Endodermal cell (in vitro differentiated cells): ENCODE measurements at regions not wholly inside any gene's neighbourhood (a gene's known extent, or its start where the extent isn't known, plus 50 kb on each side); places are given as distances from the start of the nearest gene placed in this dataset.
"Not testable (repeated sequence)": the region's sequence is repeated elsewhere in the genome, so short reads cannot be mapped to it uniquely, and the experiment has no call there.

ENCODE experiments used
- DNase-seq: peaks from one replicate; pipeline ENCODE4 v3.0.0-alpha.2; 2017
- H3K27ac ChIP-seq: 2 replicates; pipeline ENCODE4 v1.5.1; 2013; ENCODE audit warnings: mild to moderate bottlenecking, low read depth, low read length, moderate library complexity
- H3K27me3 ChIP-seq: 2 replicates; pipeline ENCODE4 v1.6.1; 2013; ENCODE audit warnings: mild to moderate bottlenecking, low read length, moderate library complexity; ENCODE audit not compliant: insufficient read depth, control insufficient read depth, poor library complexity, severe bottlenecking
- H3K36me3 ChIP-seq: 2 replicates; pipeline ENCODE4 v1.7.0; 2013; ENCODE audit warnings: mild to moderate bottlenecking, low read length, moderate library complexity; ENCODE audit not compliant: control insufficient read depth, insufficient read depth
- H3K4me1 ChIP-seq: one replicate; pipeline ENCODE4 v1.7.0; 2013; ENCODE audit warnings: low read length; ENCODE audit not compliant: control insufficient read depth, insufficient read depth
- H3K4me3 ChIP-seq: 2 replicates; pipeline ENCODE4 v1.5.1; 2013; ENCODE audit warnings: mild to moderate bottlenecking, low read length, moderate library complexity
- H3K9ac ChIP-seq: 2 replicates; pipeline ENCODE4 v1.6.1; 2013; ENCODE audit warnings: mild to moderate bottlenecking, low read length, moderate library complexity; ENCODE audit not compliant: poor library complexity, severe bottlenecking; ENCODE audit errors: extremely low read depth
- H3K9me3 ChIP-seq: 2 replicates; pipeline ENCODE4 v1.6.1; 2013; ENCODE audit warnings: mild to moderate bottlenecking, low read length, moderate library complexity; ENCODE audit not compliant: control insufficient read depth
- H3K27ac Mint-ChIP-seq: 2 replicates; pipeline ENCODE4 v1.8.0; 2020; ENCODE audit warnings: mixed read lengths
- H3K27me3 Mint-ChIP-seq: 2 replicates; pipeline ENCODE4 v1.8.0; 2021; ENCODE audit warnings: mild to moderate bottlenecking, mixed read lengths; ENCODE audit not compliant: insufficient read depth
- H3K36me3 Mint-ChIP-seq: 2 replicates; pipeline ENCODE4 v1.8.0; 2020; ENCODE audit warnings: low read depth, mixed read lengths
- H3K4me1 Mint-ChIP-seq: 2 replicates; pipeline ENCODE4 v1.8.0; 2020; ENCODE audit warnings: mixed read lengths
- H3K4me3 Mint-ChIP-seq: 2 replicates; pipeline ENCODE4 v1.8.0; 2020; ENCODE audit warnings: mild to moderate bottlenecking, moderate library complexity, mixed read lengths
- H3K9me3 Mint-ChIP-seq: 2 replicates; pipeline ENCODE4 v1.8.0; 2020; ENCODE audit warnings: mild to moderate bottlenecking, mixed read lengths
- CTCF ChIP-seq: fragments of 200-600 bp; sonication (generic); conservative IDR thresholded peaks from 2 replicates; pipeline ENCODE4 v1.5.0; 2021; ENCODE audit warnings: antibody characterized with exemption, mild to moderate bottlenecking
- WGBS, 2 experiments: methylation state at CpG; one replicate each; pipeline versions ENCODE4 v1.1.5 to v1.1.7; 2013; ENCODE audit warnings: missing lambda C conversion rate in 2 of 2, mixed read lengths in 1 of 2; ENCODE audit not compliant: insufficient coverage in 1 of 2, insufficient read length in 1 of 2; 5-methylcytosine and 5-hydroxymethylcytosine counted together

- Histone ChIP-seq H3K36me3 (no peaks in the 10 kb centered on the region), H3K27ac (no peak overlapping the region), H3K9ac (no peak overlapping the region), H3K9me3 (no peaks in the 10 kb centered on the region), H3K4me3 (no peak overlapping the region), H3K27me3 (no peaks in the 10 kb centered on the region), H3K4me1 (no peaks in the 10 kb centered on the region)
- Mint-ChIP-seq H3K27me3 (no peaks in the 10 kb centered on the region), H3K9me3 (peaks cover 13% of the 10 kb centered on the region), H3K36me3 (peaks cover 3% of the 10 kb centered on the region), H3K27ac (no peak overlapping the region), H3K4me3 (no peak overlapping the region), H3K4me1 (no peaks in the 10 kb centered on the region)
- TF ChIP-seq CTCF, result no peak
- no peak for DNase-seq
- 60% methylated on average over 1 of the region's 1 CpG; no CpG with 5 or more reads in 1 of the 2 experiments for WGBS, 2 experiments
Observed at GRCh38 chrX:110541266-110541665, 182.6 kb downstream of the RTL9 start.

DNA sequence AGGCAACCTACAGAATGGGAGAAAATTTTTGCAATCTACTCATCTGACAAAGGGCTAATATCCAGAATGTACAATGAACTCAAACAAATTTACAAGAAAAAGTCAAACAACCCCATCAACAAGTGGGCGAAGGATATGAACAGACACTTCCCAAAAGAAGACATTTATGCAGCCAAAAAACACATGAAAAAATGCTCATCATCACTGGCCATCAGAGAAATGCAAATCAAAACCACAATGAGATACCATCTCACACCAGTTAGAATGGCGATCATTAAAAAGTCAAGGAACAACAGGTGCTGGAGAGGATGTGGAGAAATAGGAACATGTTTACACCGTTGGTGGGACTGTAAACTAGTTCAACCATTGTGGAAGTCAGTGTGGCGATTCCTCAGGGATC, 192.2 kb downstream of the RTL9 start:
- not testable (repeated sequence) for H3K9ac ChIP-seq, H3K27me3 Mint-ChIP-seq, DNase-seq, H3K9me3 Mint-ChIP-seq, H3K9me3 ChIP-seq, H3K36me3 ChIP-seq, H3K4me3 ChIP-seq, H3K27ac Mint-ChIP-seq, H3K36me3 Mint-ChIP-seq, H3K4me1 ChIP-seq, H3K4me1 Mint-ChIP-seq, H3K27me3 ChIP-seq, H3K27ac ChIP-seq, H3K4me3 Mint-ChIP-seq
- no CpG with 5 or more reads among the region's 4 CpGs for WGBS, 2 experiments

GRCh38 chrX:110557864-110558263, 199.2 kb downstream of the RTL9 start:
- H3K4me1 Mint-ChIP-seq, result no peaks in the 10 kb centered on the region
- WGBS, 2 experiments, result 97% methylated on average over 12 of the region's 12 CpGs; no CpG with 5 or more reads in 1 of the 2 experiments
- H3K27ac ChIP-seq, result no peak overlapping the region

More at GRCh38 chrX:110557864-110558263, 199.2 kb downstream of the RTL9 start:
- Histone ChIP-seq H3K27me3 (no peaks in the 10 kb centered on the region), H3K9me3 (no peaks in the 10 kb centered on the region), H3K9ac (no peak overlapping the region), H3K4me3 (no peak overlapping the region), H3K4me1 (no peaks in the 10 kb centered on the region), H3K36me3 (no peaks in the 10 kb centered on the region)
- Mint-ChIP-seq H3K36me3 (no peaks in the 10 kb centered on the region), H3K4me3 (no peak overlapping the region), H3K27ac (no peak overlapping the region), H3K9me3 (peaks cover 39% of the 10 kb centered on the region), H3K27me3 (no peaks in the 10 kb centered on the region)
- DNase-seq, result no peak
- no peak for TF ChIP-seq CTCF
